ENCODE measurements at regions not wholly inside any gene's neighbourhood (a gene's known extent, or its start where the extent isn't known, plus 50 kb on each side); places are given as distances from the start of the nearest gene placed in this dataset.

GRCh38 chr21:15421947-15422346, 307.8 kb upstream of the USP25 start:
- Histone ChIP-seq H3K4me3 (replicated peaks; ENCODE audit: insufficient read depth, low read length) (no peak overlapping the region), H3K27me3 (ENCODE audit: insufficient read depth, poor library complexity, severe bottlenecking) (no peaks in the 10 kb centered on the region), H3K27ac (replicated peaks) (no peak overlapping the region)
- TF ChIP-seq REST (IDR thresholded peaks at IDR 0.05; ENCODE audit: insufficient replicate concordance, low read depth) = no peak
- TF ChIP-seq GABPA (IDR thresholded peaks at IDR 0.05; ENCODE audit: low read depth) = no peak
- no peak for TF ChIP-seq POLR2AphosphoS5 (IDR thresholded peaks at IDR 0.05; ENCODE audit: low read depth)
- no peak for TF ChIP-seq CTCF (IDR thresholded peaks at IDR 0.05; ENCODE audit: insufficient read depth, low read length)
- no peak for TF ChIP-seq SPI1 (IDR thresholded peaks at IDR 0.05; ENCODE audit: borderline replicate concordance, low read depth)
- no peak for DNase-seq (ENCODE audit: low read depth in 1 of 2, low spot score in 1 of 2)

GRCh38 chr21:15422783-15423182, 307.0 kb upstream of the USP25 start:
- TF ChIP-seq GABPA (IDR thresholded peaks at IDR 0.05; ENCODE audit: low read depth) = no peak
- TF ChIP-seq POLR2AphosphoS5 (IDR thresholded peaks at IDR 0.05; ENCODE audit: low read depth) = no peak
- TF ChIP-seq REST (IDR thresholded peaks at IDR 0.05; ENCODE audit: insufficient replicate concordance, low read depth) = no peak
- TF ChIP-seq SPI1 (IDR thresholded peaks at IDR 0.05; ENCODE audit: borderline replicate concordance, low read depth) = no peak
- TF ChIP-seq CTCF (IDR thresholded peaks at IDR 0.05; ENCODE audit: insufficient read depth, low read length) = no peak
- Histone ChIP-seq H3K27ac (replicated peaks) (no peak overlapping the region), H3K27me3 (ENCODE audit: insufficient read depth, poor library complexity, severe bottlenecking) (no peaks in the 10 kb centered on the region), H3K4me3 (replicated peaks; ENCODE audit: insufficient read depth, low read length) (no peak overlapping the region)
- DNase-seq (ENCODE audit: low read depth in 1 of 2, low spot score in 1 of 2) = no peak

- no peak overlapping the region for H3K4me3 ChIP-seq (replicated peaks; ENCODE audit: insufficient read depth, low read length)
- TF ChIP-seq POLR2AphosphoS5 (IDR thresholded peaks at IDR 0.05; ENCODE audit: low read depth) (no peak), GABPA (IDR thresholded peaks at IDR 0.05; ENCODE audit: low read depth) (no peak), SPI1 (IDR thresholded peaks at IDR 0.05; ENCODE audit: borderline replicate concordance, low read depth) (no peak), CTCF (IDR thresholded peaks at IDR 0.05; ENCODE audit: insufficient read depth, low read length) (no peak), REST (IDR thresholded peaks at IDR 0.05; ENCODE audit: insufficient replicate concordance, low read depth) (no peak)
- DNase-seq (ENCODE audit: low read depth in 1 of 2, low spot score in 1 of 2) = no peak
- no peaks in the 10 kb centered on the region for H3K27me3 ChIP-seq (ENCODE audit: insufficient read depth, poor library complexity, severe bottlenecking)
- H3K27ac ChIP-seq (replicated peaks) = no peak overlapping the region
These were observed 305.9 kb upstream of the USP25 start for GRCh38 chr21:15423676-15424445.
